Fibroblast of skin of abdomen (primary cell): ENCODE measurements at regions not wholly inside any gene's neighbourhood (a gene's known extent, or its start where the extent isn't known, plus 50 kb on each side); places are given as distances from the start of the nearest gene placed in this dataset.

Experiments used
- DNase-seq: peaks from one replicate; pipeline ENCODE4 v3.0.0-alpha.2; 2013

DNA sequence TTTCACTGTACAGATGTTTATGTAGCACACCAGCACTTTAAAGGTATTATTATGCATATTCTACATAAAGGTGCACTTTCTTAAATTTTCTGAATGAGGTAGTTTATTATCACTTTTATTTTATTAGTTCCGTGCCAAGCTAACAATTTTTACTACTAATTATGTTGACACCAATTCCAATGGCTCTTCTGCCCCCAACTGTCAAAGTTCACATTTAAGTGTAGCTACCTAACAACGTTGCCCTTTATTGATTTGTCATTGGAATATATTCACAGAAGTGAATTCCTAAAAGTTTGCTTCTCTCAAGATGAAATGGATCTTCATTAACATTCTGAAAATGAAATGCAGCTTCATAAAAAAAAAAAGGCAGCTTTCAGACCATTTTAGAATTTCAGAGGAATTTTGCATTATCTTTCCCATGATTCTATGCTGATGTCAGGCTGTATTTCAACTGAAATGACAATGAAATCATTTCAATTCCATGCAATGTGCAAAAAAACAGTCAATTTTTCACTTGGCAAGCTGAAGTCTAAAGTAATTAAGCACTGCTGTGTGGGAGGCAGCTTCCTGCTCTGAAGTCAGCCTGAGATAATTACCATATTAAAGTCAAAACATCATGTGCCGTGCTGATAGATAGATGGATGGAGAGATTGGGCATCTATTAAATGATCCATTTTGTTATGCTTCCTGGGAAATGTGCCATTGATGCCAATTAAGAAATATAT lies 229.2 kb downstream of the TTLL7 start:
- no peak for DNase-seq

- no peak for DNase-seq
These were observed 229.9 kb downstream of the TTLL7 start for GRCh38 chr1:83769072-83769471.

- DNase-seq = no peak
These were observed 232.7 kb downstream of the TTLL7 start for GRCh38 chr1:83766241-83766691.

- DNase-seq = no peak
These were observed 233.8 kb downstream of the TTLL7 start for GRCh38 chr1:83765125-83765524.

- peak; percentile 21 for DNase-seq
These were observed 234.7 kb downstream of the TTLL7 start for GRCh38 chr1:83764209-83764608.

DNA sequence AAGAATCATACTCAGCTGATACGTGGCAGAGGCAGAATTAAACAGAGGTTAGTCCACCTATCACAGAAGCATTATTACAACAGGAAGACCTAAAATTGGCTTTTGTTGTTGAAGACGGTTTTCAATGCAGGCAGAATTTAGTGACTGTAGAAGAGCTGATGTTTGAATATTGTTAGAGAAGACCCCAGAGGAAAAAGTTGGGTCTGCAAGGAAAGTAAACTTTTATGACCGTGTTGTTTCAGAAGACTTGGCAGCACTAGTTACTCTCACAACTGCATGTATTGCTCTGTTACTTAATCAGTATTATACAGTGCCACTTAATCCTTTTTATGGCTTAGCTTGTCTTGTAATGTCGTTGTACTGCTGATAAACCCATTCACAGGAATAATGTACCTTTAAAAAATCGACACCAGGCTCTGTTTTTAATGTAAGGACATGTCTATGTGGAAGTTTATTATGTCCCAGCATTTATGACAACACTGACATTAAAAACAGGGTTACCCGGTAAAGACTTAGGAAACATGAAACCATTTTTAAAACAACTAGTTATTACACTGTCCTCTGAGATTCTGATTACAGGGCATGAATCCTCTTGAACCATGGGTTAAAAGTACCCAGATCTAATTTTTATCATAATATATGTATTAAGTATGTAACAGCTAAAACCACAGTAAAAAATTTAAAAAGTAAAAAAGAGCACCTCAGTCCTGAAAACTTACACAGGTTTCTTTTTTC lies 235.4 kb downstream of the TTLL7 start:
- DNase-seq = no peak

DNA sequence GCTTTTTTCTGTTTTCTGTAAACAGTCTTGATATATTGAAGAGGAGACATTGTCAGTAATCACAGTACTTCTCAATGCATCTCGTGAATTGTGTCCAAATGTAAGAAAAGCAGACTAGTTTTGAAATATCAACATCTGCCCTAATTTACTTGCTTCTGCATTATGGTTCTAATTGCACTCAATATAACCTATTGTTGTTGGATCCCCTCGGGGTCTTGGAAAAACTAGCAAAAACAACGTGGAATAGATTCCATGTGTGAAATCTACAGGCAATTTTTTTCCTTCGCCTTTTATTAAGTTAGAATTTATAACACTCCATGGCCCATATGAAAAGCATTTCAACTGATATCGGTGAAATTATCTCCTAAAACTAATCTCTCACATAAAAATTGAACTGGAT lies 236.5 kb downstream of the TTLL7 start:
- no peak for DNase-seq

DNA sequence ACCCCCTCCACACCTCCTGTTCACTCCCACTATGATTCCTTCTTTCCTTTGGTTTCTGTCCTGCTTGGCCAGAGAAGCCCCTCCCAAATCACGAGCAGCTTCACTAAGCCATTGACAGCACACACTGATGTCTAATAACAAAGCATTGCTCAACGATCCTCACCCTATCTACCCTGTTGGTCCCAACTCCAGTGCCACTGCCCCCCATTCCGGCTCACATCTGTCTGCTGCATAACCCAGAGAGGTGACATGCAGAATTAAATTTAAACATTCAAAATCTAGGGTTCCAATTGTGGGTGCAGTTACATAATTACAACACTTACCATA lies 236.9 kb downstream of the TTLL7 start:
- no peak for DNase-seq

GRCh38 chr1:83761167-83762038 lies 237.5 kb downstream of the TTLL7 start:
- no peak for DNase-seq

DNA sequence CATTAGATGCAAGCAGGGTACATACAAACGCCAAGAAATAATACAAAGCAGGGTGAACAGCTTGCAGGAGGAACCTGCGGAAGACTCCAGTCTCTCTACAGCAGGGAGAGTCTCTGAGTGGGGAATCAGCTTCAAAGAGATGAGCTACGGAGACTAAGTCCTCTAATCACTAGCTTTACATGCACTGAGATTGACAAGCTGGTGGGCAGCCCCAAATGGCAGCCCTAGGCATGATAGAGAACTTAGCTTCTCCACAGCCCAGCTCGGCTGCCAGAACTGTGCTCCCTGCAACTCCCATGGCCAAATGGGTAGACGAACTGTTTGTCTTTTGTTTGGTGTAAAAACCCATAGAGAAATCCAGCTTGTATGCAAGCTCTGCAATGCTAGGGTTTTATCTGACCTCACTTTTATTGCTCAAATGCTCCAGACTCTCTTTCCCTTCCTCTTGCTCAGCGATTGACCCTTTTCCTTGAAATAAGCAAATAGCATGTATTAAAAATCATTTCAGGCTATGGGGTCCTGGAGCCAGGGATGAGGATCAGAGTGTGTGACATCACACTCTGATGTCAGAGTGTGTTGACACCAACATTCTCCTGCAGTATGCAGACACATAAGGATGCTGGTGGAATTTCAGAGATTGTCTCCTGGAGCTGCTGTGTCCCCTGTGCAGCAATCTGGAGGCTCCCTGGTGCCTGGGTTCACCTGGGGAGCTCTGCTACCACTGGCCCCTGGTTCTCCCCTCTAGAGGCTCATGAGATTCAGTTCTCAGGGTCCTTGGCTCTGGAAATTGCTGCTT lies 238.5 kb downstream of the TTLL7 start:
- DNase-seq = no peak

- DNase-seq = no peak
These were observed 241.8 kb downstream of the TTLL7 start for GRCh38 chr1:83756984-83757717.

DNA sequence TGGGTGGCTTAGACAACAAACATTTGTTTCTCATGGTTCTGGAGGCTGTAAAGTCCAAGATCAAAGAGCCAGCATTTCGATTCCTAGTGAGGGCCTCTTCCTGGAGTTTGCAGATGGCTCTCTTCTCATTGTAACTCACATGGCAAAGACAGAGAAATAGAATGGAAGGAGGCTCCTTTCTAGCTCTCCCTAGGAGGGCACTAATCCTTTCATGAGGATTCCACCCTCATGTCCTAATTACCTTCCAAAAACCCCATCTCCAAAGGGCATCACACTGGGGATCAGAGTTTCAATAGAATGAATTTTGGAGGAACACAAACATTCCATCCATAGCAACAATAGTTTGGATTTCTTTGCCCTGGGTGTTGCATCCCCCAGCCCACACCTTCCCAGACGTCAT lies 247.3 kb downstream of the TTLL7 start:
- DNase-seq = peak; percentile 3

- DNase-seq = no peak
These were observed 248.7 kb downstream of the TTLL7 start for GRCh38 chr1:83750201-83750600.

GRCh38 chr1:83747853-83748482 lies 251.0 kb downstream of the TTLL7 start:
- DNase-seq = no peak

GRCh38 chr1:83746234-83746633 lies 252.7 kb downstream of the TTLL7 start:
- no peak for DNase-seq

DNA sequence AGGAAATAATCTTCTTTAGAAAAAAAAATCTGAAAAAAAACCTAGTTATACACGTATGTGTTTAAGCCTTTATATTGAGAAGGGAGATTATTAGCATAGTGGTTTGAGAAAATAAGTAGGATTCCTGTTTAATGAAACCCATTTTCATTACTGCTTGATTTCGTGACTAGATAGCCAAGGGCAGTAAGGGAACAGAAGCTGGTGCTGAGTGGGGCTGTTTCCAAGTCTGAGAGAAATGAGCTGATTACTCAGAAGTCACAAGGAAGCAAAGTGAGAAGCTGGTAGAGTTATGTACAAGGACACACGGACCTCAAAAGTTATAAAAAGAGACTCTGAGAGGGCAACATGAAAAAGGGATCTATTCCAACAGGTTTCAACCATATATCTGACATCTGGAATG lies 256.5 kb downstream of the TTLL7 start:
- DNase-seq = no peak

- no peak for DNase-seq
These were observed 257.2 kb downstream of the TTLL7 start for GRCh38 chr1:83741770-83742169.

- DNase-seq = no peak
These were observed 257.6 kb downstream of the TTLL7 start for GRCh38 chr1:83741348-83741747.

DNA sequence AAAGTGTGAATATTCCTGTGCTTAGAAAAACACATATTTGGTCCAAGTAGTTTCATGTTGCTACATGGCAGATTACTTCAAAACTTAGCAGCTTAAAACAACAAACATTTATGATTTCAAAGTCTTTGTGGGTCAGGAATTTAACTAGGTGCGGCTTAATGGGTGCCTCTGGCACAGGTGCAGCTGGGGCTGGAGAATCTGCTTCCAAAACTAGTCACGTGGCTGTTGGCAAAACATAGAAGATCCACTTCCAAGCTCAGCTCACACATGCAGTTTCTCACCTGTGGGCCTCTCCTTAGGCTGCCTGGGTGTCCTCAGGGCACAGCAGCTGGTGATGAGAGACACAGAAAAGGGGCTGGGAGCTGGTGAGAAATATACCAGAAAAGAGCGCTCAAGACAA lies 263.4 kb downstream of the TTLL7 start:
- no peak for DNase-seq

DNA sequence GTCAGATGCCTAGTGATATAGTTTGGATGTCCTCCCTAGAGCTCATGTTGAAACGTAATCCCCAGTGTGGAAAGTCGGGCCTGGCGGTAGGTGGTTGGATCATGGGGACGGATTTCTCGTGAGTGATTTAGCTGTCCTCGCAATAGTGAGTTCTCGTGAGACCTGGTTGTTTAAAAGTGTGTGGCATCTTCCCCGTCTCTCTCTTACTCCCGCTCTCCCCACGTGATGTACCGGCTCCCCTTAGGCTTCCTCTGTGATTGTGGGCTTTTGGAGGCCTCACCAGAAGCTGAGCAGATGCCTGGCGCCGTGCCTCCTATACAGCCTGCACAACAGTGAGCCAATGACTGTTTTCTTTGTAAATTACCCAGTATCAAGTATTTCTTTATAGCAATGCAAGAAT lies 264.5 kb downstream of the TTLL7 start:
- DNase-seq = peak; percentile 5

GRCh38 chr1:83725735-83726360 lies 273.1 kb downstream of the TTLL7 start:
- no peak for DNase-seq
